GM12878 (cell line): ENCODE measurements at regions not wholly inside any gene's neighbourhood (a gene's known extent, or its start where the extent isn't known, plus 50 kb on each side); places are given as distances from the start of the nearest gene placed in this dataset.

ENCODE experiments used
- ATAC-seq: fragments of 200-7000 bp; cut with Tn5 transposase; 3 replicates; pipeline ENCODE4 v1.9.1; 2020; ENCODE audit warnings: mild to moderate bottlenecking, moderate library complexity
- BruUV-seq: library from RNA; stranded (reverse); fragments of 400-500 nt; replicated peaks from 2 replicates; lab custom pipeline; 2021; lab: Mats Ljungman, UMichigan
- CTCF ChIA-PET: fragments of 300-600 bp; sonication (Branson Sonifier 250); formaldehyde crosslinking; extraction: SDS; loops from one replicate; lab custom pipeline; 2021; ENCODE audit warnings: inconsistent platforms; lab: Yijun Ruan, JAX
- POLR2A ChIA-PET: fragments of 350-600 bp; formaldehyde crosslinking; extraction: SDS; loops from one replicate; lab custom pipeline; 2021; ENCODE audit warnings: inconsistent platforms; lab: Charles Lee
- RAD21 ChIA-PET: fragments of 300-600 bp; sonication (Branson Sonifier 250); formaldehyde crosslinking; loops from one replicate; lab custom pipeline; 2023; ENCODE audit warnings: antibody characterized with exemption; ENCODE audit not compliant: unreplicated experiment; lab: Charles Lee
- SMC1A ChIA-PET: fragments of 300-600 bp; sonication (Branson Sonifier 250); formaldehyde crosslinking; loops from one replicate; lab custom pipeline; 2023; ENCODE audit not compliant: unreplicated experiment, uncharacterized antibody; lab: Charles Lee
- DNase-seq: peaks from one replicate; pipeline ENCODE4 v3.0.0-alpha.2; 2011; ENCODE audit warnings: low read depth, low spot score
- FAIRE-seq: peaks from 3 replicates; lab custom pipeline; 2011; peaks lifted over from hg19 to GRCh38; lab: Jason Lieb, UNC
- H2AFZ ChIP-seq: 2 replicates; pipeline ENCODE4 v1.6.0; 2011; ENCODE audit warnings: low read depth, low read length, control low read depth; ENCODE audit not compliant: control insufficient read depth
- H3K27ac ChIP-seq: 2 replicates; pipeline ENCODE4 v1.5.1; 2011; ENCODE audit warnings: control low read depth; ENCODE audit not compliant: control insufficient read depth, insufficient read depth
- H3K27me3 ChIP-seq, 2 experiments: replicated peaks in 1 of 2; 2 replicates each; pipeline versions ENCODE4 v1.6.0 to v1.6.1; 2011; ENCODE audit warnings: low read length in 1 of 2; ENCODE audit not compliant: control insufficient read depth in 2 of 2, insufficient read depth in 2 of 2
- H3K36me3 ChIP-seq, 2 experiments: 2 replicates each; pipeline ENCODE4 v1.5.1; 2011; ENCODE audit warnings: low read length in 1 of 2; ENCODE audit not compliant: control insufficient read depth in 2 of 2, insufficient read depth in 2 of 2
- H3K4me1 ChIP-seq: 2 replicates; pipeline ENCODE4 v1.6.1; 2011; ENCODE audit warnings: mild to moderate bottlenecking, low read length, moderate library complexity, mixed read lengths; ENCODE audit not compliant: control insufficient read depth, insufficient read depth
- H3K4me2 ChIP-seq: 2 replicates; pipeline ENCODE4 v1.6.0; 2011; ENCODE audit warnings: control low read depth; ENCODE audit not compliant: control insufficient read depth, insufficient read depth
- H3K4me3 ChIP-seq: fragments of 200-600 bp; sonication (generic); 2 replicates; pipeline ENCODE4 v1.5.1; 2016
- H3K79me2 ChIP-seq: 2 replicates; pipeline ENCODE4 v1.6.0; 2011; ENCODE audit warnings: low read length; ENCODE audit not compliant: control insufficient read depth, insufficient read depth
- H3K9ac ChIP-seq: 2 replicates; pipeline ENCODE4 v1.8.0; 2011; ENCODE audit warnings: low read length, control low read depth, mixed read lengths; ENCODE audit not compliant: control insufficient read depth, insufficient read depth
- H3K9me3 ChIP-seq: replicated peaks from 3 replicates; pipeline ENCODE4 v1.5.1; 2011; ENCODE audit warnings: mild to moderate bottlenecking, low read length; ENCODE audit not compliant: control insufficient read depth, insufficient read depth
- H4K20me1 ChIP-seq: 2 replicates; pipeline ENCODE4 v1.6.0; 2011; ENCODE audit not compliant: control insufficient read depth, insufficient read depth
- FOXM1 ChIP-seq: IDR thresholded peaks from 2 replicates; pipeline ENCODE4 v1.6.1; 2012; ENCODE audit warnings: low read depth, mild to moderate bottlenecking, inconsistent platforms, low read length, moderate library complexity
- POU2F2 ChIP-seq: IDR thresholded peaks from 3 replicates; pipeline ENCODE4 v1.6.1; 2011; ENCODE audit warnings: low read depth, mild to moderate bottlenecking, low read length, borderline replicate concordance
- ZBTB11 ChIP-seq: fragments of 450-650 bp; formaldehyde crosslinking; IDR thresholded peaks from 2 replicates; pipeline ENCODE4 v1.5.0; 2022; ENCODE audit warnings: mild to moderate bottlenecking, missing genetic modification characterization
- WGBS: methylation state at CpG from one replicate; pipeline ENCODE4 v1.1.6; 2016; ENCODE audit warnings: low lambda C conversion rate; ENCODE audit not compliant: insufficient replicate concordance, insufficient coverage; ENCODE audit errors: missing lambda C conversion rate; 5-methylcytosine and 5-hydroxymethylcytosine counted together
- in situ Hi-C: fragments of 300-500 bp; cut with MboI; formaldehyde crosslinking; loops from 9 replicates; pipeline ENCODE4 v1.14.3; 2018; ENCODE audit warnings: mixed read lengths
- intact Hi-C: fragments of 100-400 bp; cut with micrococcal nuclease; formaldehyde crosslinking; loops from one replicate; pipeline ENCODE4 v1.14.2; 2022; ENCODE audit not compliant: unreplicated experiment

- in situ Hi-C loops (no loop called here), intact Hi-C loops (no loop called here)
- FAIRE-seq: no peak
- H3K9ac ChIP-seq: no peak overlapping the region
- no peaks in the 10 kb centered on the region for H3K9me3 ChIP-seq
- H4K20me1 ChIP-seq: no peaks in the 10 kb centered on the region
- CTCF ChIA-PET: no interaction called here
- RAD21 ChIA-PET: no interaction called here
- H3K79me2 ChIP-seq: no peaks in the 10 kb centered on the region
- no peaks in the 10 kb centered on the region for H3K27me3 ChIP-seq
- H3K4me3 ChIP-seq: no peak overlapping the region
- no peak overlapping the region for H3K4me2 ChIP-seq
- H2AFZ ChIP-seq: no peak overlapping the region
- no peaks in the 10 kb centered on the region for H3K4me1 ChIP-seq
- no peak for DNase-seq
- no peak for TF ChIP-seq FOXM1
- TF ChIP-seq ZBTB11 (CRISPR knock-in tag): no peak
- TF ChIP-seq POU2F2: no peak
- BruUV-seq: no TSS peak
- no peaks in the 10 kb centered on the region for H3K36me3 ChIP-seq
- no peak overlapping the region for H3K27ac ChIP-seq
- ATAC-seq: no peak
- WGBS: 46% methylated on average over 6 of the region's 6 CpGs
- SMC1A ChIA-PET: interaction anchor here (0.8 kb wide), 1 partner anchor 976 kb away, joined by 3 read pairs; no protein-coding TSS in a partner anchor
- POLR2A ChIA-PET: no interaction called here
Observed at GRCh38 chr5:98334946-98335345, 438.5 kb upstream of the RGMB start.
